GM21737 (cell line): ENCODE measurements at regions not wholly inside any gene's neighbourhood (a gene's known extent, or its start where the extent isn't known, plus 50 kb on each side); places are given as distances from the start of the nearest gene placed in this dataset.

ENCODE experiments used
- ATAC-seq: cut with Tn5 transposase; IDR thresholded peaks from one replicate; pipeline ENCODE4 v1.9.1; 2021; ENCODE audit warnings: mild to moderate bottlenecking, moderate library complexity; ENCODE audit not compliant: unreplicated experiment

GRCh38 chr6:100182313-100182712, 188.3 kb upstream of the MCHR2 start:
- no peak for ATAC-seq

DNA sequence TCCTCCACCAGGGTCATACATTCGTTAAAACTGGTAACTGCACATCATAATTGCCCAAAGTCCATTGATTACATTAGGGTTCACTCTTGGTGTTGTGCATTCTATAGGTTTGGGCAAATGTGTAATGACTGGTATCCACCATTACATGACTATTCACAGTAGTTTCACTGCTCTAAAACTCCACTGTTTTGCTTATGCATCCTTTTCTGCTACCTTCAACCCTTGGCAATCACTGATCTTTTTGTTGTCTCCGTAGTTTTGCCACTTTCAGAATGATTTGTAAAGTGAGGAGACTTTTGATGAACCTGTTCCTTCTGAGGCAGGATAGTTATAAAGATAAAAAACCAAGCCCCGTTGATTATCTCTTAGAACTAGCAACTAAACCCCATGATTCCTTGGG, 187.3 kb upstream of the MCHR2 start:
- no peak for ATAC-seq

DNA sequence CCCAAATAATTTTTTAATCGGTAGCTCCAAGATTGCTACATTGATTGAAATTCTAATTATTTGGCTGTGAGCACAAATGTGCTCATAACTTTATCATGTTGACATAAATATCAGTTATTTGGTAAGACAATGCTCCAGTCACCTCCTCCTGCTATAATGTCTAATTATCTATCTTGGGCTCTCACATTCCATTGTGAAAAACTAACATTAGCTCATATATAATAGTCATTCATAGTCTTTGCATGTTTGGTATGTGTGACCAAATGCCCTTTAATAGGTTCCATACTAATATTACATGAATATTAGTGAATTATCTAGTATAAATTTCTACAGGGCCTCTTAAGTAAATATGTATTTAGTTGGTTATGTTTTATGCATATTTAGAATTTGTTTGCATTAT, 185.6 kb upstream of the MCHR2 start:
- ATAC-seq, result no peak

DNA sequence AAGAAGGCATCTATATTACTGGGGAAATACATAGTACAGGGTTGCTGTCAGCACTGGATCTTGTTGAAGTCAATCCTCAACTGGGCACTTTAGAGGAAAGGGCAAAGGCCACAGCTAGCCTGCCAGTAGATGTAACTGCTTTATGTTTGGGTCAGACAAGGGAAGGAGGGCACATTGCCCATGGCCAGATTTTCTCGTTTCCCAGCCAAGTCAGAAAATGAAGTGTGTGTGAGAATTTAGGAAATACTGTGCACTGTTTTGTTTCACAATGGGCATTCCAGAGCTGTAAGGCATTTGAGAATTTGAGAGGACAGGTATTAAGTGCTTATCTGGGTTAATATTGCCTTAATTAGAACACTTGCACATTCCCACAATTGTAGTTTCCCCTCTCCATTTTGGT, 183.9 kb upstream of the MCHR2 start:
- no peak for ATAC-seq

GRCh38 chr6:100176951-100177710, 183.1 kb upstream of the MCHR2 start:
- no peak for ATAC-seq

DNA sequence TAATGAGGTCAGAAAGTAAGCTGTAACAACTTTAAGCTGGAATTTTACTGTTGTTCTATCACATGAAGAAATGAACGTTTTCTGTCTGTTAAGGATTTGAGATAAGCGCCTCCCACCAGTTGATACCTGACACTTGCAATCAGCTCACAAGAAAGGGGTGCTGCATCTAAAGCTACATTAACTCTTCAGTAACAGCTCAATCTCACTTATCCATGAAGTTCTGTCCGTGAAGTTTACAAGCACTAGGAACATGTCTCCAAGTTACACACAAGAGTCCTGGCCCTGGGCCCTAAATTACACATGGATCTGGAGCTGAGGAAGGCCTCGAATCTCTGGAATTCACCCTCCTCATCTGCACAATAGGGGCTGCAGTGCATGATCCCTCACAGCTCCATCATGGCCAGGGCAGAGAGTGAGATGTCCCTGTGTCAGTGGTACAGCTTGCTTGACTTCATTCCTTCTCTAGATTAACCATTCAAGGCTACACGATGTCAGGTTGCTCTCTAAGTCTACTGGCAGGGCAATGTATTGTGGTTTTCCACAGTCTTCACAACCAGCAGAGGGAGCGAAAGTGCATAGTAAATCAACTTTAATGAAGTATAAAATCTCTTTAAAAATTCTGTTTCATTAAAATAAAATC, 182.4 kb upstream of the MCHR2 start:
- no peak for ATAC-seq

DNA sequence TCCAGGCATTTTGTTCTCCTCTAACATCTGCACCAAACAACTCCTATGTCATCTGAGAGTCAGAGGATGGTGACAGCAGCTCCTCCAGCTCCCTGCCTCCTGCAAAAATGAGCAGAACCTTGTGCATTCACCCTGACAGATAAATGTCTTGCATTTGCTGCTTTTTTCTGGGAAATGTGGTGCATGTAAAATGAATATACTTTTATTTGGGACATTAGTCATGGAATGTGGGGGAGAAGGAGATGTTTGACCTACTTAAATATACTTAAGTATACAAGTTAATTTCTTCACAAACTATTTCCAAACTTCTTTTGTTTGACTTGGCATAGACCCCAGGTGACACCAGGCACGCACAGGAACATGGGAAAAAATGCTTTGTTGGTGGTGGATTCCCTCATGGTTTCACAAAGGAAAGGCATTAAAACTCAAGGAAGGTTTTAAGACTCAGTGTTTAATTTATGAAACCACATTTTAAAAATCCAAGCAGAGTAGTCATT, 181.8 kb upstream of the MCHR2 start:
- no peak for ATAC-seq

DNA sequence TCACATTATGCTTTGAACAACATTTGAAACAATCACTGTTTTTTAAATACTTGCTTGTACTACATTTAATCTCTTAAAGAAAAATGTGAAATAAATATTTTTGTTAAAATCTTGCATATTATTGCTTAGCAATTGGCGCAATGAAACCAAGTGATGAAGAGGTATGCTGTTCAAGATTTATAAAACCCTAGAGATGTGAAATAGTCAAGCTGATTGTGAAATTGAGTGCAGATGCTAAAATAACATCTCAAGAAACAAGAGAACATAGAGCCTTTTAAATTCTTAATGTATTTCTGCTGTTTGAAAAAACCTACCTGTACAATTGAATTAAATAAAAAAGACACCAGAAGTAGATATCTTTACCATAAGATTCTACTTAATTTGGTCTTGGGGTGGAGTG, 179.2 kb upstream of the MCHR2 start:
- no peak for ATAC-seq

DNA sequence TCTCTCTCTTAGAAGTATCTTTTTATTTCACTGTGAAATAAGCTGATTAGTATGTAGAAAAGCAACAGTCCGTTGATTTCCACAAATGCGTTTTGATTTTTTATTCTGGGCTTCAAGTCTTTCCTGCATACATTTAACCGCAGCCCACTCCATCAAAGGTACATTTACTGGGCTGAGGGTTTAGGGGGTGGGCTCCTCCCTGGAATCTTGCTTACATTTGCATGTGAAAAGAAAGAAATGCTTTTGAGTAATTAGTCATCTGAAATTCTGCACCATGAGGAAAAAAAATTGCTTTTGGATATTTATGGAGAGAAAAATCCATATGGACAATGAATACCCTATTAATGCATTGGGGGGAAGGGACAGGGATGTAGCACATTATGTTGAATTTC, 178.3 kb upstream of the MCHR2 start:
- no peak for ATAC-seq

DNA sequence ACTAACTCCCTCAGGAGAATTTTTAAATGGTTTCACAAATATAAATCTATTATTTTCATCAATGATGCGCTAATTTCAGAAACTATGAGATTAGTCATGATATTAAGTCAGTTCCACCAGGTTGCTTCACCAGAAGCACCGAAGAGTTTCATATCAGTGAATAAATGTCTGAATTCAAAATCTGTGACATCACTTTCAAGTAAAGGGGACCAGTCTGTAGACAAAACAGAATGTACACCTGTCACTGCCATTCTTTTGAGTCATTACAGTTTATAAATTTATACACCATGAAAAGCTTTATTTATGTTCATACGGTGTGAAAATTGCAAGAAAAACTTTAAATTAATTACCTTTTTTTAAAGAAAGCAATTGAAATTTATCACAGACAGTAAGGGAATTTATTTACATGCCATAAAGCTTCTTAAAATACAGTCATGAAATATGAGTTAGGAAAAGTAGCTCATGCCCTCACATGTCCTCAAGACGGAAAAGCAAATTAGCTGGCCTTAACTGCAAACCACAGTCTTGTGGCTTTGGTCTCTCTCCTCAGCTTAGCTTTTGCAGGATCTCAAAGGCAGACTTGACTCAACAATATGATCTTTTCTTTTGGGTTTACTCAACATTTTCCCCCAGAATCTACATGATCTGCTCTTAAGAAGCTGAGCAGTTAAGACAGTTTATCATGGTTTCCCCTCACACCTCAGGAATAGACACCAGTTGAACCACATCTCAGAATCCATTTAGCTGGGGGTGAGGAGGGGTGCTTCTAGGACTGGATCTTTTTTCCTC, 177.7 kb upstream of the MCHR2 start:
- ATAC-seq, result peak; percentile 87

GRCh38 chr6:100168148-100168547, 174.1 kb upstream of the MCHR2 start:
- ATAC-seq, result no peak

DNA sequence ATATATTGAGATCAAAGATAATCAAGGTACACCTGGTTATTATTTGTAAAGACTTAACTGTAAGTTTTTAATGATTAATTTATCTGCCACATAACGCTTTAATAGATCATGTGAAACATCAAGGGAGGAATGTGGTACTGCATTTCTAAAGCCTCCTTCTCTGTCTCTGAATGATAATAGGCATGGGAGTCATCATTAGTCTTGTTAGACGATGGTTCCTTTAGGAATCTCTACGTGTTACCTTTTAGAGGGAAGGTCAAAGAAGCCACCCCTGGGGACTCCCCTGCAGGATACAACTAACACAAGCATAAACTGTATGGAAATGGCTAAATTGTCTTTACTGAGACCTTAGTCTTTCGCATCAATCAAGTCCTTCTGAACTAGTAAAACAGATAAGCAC, 173.6 kb upstream of the MCHR2 start:
- ATAC-seq, result no peak

- no peak for ATAC-seq
These were observed 172.9 kb upstream of the MCHR2 start for GRCh38 chr6:100166956-100167355.

DNA sequence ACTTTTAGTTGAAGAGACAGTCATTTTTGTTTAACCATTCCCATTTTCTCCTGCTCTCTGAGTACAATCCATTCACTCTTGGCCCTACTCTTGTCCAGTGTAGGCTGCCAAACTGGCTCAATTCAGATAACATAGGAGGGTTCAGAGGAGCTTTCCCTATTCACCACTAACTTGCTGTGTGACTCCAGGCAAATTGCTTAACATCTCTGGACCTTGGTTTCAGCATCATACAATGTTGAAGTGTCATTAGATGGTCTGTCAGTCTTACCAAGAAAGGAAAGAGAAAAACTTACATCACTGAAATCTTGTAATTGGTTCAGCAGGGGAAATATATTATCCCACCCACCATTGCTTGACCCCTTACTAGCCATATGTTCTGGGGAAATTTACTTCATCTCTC, 171.4 kb upstream of the MCHR2 start:
- ATAC-seq, result no peak

DNA sequence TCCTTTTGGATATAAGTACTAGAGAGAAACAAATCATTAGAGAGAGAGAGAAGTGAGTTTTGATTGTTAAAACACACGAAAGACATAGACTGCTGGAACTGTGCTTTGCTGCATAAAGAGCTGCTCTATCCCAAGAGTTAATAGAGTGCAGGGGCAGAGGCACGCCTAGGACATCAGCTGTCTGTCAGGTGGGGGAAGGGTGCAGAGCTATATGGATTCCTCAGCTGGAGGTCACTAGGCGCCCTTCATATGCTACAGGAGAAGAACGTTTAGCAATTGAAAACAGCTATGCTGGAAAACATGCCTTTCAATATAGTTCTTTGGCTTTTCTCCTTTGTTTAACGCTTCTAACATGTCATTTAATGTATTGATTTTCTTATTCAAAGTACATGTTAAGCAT, 169.0 kb upstream of the MCHR2 start:
- ATAC-seq, result no peak

DNA sequence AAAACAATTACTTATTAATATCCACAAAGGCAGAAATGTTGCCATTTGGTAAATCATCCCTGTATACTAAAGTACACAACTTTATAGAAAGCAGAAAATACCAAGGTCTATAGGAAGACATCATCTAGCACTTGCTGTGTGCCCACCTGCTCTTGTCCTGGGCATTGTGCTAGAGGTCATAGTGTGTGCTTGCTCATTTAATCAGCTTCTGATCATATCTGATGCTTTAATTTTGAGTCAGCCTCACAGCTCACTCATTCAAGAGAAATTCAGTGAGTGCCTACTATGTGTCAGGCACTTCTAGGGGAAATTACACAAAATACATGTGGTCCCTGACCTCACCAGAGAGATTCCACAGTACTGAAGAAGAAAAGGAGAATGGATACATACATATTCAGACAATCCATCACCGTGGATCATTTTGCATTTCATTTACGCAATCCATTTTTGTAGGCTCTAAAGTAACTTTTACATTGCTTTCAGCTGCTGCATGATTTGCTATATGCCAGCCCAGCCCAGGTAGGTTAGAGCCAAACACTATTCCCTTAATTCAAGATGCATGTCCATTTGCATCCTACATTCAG, 167.9 kb upstream of the MCHR2 start:
- ATAC-seq, result no peak

DNA sequence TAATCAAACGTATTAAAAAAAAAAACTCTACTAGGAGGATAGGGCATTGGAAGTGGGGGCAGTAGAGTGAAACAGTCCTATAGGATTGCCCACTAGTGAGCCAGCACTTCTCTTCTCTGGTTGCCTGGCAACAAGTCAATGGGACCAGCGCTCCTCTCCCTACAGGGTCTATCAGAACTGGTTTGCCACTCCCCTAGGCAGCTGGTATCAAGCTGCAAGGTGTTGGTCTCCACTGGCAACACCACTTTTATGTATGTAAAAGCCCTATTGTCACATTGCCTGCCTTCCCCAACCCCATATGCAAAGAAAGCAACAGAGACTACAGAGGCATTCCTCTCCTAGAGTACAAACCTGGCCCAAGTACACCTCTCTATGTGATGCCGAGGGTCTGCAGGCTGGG, 166.9 kb upstream of the MCHR2 start:
- ATAC-seq, result no peak

GRCh38 chr6:100155141-100155540, 161.1 kb upstream of the MCHR2 start:
- ATAC-seq, result no peak

GRCh38 chr6:100153636-100154275, 159.7 kb upstream of the MCHR2 start:
- ATAC-seq, result no peak

DNA sequence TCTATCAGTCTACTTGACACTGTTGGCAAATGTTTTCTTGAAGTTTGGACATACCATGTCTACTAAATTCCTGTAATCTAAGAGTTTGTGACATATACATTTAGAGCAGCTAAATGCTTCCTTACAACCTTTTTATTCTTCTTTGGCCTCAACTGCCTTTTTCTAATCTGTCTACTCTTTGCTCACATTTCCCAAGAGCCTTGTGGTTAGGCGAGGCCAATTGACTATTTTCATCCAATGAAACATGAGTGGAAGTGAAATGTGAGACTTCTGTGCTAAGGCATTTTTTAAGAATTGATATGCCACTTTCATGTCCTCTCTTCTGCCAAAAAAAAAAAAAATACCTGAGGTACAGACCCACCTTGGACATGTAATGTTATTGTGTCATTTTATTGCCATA, 158.2 kb upstream of the MCHR2 start:
- ATAC-seq, result no peak

DNA sequence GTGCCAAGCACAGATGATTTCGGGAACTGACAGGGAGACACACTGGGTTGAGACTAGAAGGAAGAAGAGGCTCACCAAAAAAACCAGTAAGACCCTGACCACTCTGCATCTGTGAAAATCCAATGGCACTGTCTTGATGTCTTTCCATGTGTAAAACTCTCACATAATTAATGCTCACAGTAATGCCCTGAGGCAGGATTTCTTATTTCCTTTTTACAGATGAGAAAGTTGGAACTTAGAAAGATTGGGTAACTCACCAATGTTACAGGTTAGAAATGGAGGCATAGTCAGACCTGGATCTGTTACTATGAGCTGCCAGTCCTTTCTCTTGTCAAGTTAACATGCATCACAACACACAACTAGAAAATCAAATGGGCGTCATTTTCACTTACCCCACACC, 151.0 kb upstream of the MCHR2 start:
- no peak for ATAC-seq
